LNCAP (cell line): ENCODE measurements at regions not wholly inside any gene's neighbourhood (a gene's known extent, or its start where the extent isn't known, plus 50 kb on each side); places are given as distances from the start of the nearest gene placed in this dataset.

Experiments
- CTCF ChIP-seq: fragments of 450-650 bp; IDR thresholded peaks from 2 replicates; pipeline ENCODE4 v1.5.1; 2017; ENCODE audit warnings: mild to moderate bottlenecking

DNA sequence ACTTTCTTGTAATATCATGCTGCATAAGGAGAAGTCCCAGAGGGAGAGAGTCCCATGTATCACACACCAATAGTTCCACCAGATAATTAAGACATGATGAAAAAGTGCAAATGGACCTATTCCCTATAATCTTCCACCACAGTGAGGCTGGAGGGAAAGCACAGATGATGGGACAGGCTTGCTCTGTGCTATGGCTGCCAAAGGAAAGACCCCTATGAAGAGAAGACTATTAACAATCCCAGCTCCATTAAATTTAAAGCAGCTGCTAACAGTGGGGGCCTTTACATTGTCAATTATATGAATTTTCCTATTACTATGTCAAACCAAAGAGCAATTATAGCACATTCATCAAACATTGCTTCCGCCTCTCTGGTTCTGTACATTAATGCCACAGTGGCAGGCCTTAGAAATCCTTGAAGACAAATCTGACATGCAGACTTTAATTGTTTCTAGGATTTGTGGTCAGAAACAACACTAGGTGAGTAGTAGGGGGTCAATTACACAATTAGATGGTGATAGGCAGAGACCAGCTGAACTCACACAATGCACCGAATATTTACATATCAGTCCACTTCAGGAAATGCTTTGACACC lies 551.3 kb downstream of the TLE1 start:
- TF ChIP-seq CTCF = no peak

DNA sequence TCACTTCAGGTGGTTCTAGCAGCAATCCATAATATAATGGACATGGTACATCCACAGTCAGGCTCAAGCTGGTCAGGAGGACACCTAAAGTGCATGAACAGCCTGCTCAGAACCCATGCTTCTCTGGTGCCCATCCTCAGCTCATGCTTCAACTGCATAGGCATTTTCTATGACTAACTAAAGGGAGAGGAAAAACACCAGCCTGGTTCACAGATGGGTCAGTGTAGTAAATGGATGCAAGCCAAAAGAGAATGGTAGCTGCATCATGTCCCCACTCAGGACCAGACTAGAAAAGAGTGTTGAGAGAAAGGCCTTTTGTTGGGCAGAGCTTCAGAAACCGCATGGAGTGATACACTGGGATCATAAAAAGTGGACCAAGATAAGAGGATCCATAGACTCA lies 556.6 kb downstream of the TLE1 start:
- no peak for TF ChIP-seq CTCF

DNA sequence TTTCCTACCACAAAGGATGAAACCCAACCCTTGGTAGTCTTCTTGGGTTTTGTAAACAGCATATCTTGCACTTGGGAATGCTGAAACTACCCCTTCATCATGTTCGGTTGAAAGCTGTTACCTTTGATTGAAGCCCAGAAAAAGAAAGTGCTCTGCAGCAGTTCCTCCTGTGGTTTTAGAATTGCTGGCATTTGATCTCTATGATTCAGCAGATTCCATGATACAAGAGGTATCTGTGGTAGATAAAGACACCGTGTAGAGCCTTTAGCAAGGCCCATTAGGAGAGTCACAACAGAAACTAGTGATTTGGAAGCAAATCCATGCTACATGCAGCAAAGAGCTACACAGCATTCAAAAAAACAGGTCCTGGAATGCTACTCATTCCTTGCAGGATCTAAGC lies 557.0 kb downstream of the TLE1 start:
- TF ChIP-seq CTCF = no peak

- TF ChIP-seq CTCF = no peak
Measured at GRCh38 chr9:81128701-81129100, 560.6 kb downstream of the TLE1 start.

GRCh38 chr9:81125446-81126092 lies 563.8 kb downstream of the TLE1 start:
- no peak for TF ChIP-seq CTCF

GRCh38 chr9:81123526-81123925 lies 565.8 kb downstream of the TLE1 start:
- TF ChIP-seq CTCF = no peak

- no peak for TF ChIP-seq CTCF
Measured at GRCh38 chr9:81122749-81123148, 566.6 kb downstream of the TLE1 start.

GRCh38 chr9:81119591-81119990 lies 569.8 kb downstream of the TLE1 start:
- TF ChIP-seq CTCF = no peak
